HT1080 (cell line): ENCODE measurements at regions not wholly inside any gene's neighbourhood (a gene's known extent, or its start where the extent isn't known, plus 50 kb on each side); places are given as distances from the start of the nearest gene placed in this dataset.
"Not testable (repeated sequence)": the region's sequence is repeated elsewhere in the genome, so short reads cannot be mapped to it uniquely, and the experiment has no call there.

Source experiments
- DNase-seq: peaks from one replicate; pipeline ENCODE4 v3.0.0-alpha.2; 2015; ENCODE audit warnings: low read depth

DNA sequence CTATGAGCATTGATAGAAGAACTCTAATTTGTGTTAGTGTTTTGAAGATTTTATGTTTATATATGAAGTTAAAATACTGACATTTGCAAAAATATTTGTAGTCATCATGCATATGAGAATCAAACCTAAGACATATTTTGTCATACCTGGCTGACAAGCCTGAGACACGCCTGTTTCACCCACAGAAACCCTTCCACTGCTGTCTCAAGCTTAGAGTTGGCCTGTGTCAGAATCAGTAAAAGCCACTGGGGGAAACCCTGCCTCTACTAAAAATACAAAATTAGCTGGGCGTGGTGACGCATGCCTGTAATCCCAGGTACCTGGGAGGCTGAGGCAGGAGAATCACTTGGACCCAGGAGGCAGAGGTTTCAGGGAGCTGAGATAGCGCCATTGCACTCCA lies 218.0 kb upstream of the C1QTNF3 start:
- DNase-seq, result not testable (repeated sequence)

DNA sequence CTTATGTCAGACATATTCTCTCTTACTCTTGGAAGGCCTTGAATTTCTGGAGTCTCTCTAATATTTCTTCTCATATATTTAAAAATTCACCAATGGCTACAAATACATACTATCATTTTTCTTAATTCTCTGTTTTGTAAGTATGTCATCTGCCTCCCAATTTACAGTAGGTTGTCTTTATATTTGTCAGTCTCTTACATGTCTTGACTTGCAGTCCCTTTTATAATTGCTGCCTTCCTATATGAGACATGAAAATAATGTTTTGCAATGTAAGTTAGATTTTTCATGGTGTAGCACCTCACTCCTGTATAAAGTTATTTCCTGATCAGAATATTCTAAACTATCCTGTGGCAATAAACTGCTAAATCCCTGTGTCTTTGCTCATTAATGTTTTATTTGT lies 223.1 kb upstream of the C1QTNF3 start:
- not testable (repeated sequence) for DNase-seq

DNA sequence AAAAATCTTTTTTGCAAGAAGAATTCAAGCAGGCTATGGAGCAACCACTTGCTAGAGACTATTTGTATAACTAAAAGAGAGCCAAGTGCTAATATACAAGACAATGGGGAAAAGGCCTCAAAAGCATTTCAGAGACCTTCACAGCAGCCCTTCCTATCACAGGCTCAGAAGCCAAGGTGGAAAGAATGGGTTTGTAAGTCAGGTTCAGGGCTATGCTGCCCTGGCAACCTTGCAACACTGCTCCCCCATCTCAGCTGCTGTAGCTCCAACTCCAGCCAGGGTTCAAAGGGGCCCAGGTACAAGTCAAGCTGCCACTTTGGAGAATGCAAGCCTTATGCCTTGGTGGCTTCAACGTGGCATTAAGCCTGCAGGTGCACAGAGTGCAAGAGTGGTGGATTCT lies 253.7 kb upstream of the C1QTNF3 start:
- not testable (repeated sequence) for DNase-seq

DNA sequence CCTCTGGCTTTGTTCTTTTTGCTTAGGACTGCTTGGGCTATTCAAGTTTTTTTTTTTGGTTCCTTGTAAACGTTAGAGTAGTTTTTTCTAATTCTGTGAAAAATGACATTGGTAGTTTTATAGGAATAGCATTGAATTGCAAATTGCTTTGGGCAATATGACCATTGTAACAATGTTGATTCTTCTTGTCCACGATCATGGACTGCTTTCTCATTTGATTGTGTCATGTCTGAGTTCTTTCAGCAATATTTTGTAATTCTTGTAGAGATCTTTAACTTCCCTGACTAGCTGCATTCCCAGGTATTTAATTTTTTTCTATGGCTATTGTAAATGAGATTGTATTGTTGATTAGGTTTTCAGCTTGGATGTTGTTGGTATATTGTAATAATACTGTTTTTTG lies 286.2 kb upstream of the C1QTNF3 start:
- not testable (repeated sequence) for DNase-seq

DNA sequence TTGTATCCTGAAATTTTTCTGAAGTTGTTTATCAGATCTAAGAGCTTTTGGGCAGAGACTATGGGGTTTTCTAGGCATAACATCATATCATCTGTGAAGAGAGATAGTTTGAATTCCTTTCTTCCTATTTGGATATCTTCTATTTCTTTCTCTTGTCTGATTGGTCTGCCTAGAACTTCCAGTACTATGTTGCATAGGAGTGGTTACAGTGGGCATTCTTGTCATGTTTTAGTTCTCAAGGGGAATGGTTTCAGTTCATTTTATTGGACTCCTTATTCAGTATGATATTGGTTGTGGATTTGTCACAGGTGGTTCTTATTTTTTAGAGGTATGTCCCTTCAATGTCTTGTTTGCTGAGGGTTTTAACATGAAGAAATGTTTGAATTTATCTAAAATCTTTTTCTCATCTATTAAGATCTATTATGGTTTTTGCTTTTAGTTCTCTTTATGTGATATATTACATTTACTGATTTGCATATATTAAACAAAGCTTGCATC lies 286.6 kb upstream of the C1QTNF3 start:
- not testable (repeated sequence) for DNase-seq

DNA sequence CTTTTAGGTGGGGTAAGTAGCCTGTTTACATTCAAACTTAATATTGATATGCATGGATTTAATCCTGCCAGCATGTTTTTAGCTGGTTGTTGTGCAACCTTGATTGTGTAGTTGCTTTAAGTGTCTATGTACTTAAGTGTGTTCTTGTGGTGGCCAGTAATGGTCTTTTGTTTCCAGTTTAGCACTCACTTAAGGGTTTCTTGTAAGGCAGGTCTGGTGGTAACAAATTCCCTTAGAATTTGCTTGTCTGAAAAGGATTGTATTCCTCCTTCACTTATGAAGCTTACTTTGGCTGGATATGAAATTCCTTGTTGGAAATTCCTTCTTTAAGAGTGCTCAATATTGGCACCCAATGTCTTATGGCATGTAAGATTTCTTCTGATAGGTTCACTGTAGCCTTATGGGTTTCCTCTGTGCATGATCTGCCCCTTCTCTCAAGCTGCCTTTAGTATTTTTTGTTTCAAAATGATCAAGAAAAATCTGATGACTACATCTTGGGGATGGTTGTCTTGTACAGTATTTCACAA lies 289.0 kb upstream of the C1QTNF3 start:
- not testable (repeated sequence) for DNase-seq

DNA sequence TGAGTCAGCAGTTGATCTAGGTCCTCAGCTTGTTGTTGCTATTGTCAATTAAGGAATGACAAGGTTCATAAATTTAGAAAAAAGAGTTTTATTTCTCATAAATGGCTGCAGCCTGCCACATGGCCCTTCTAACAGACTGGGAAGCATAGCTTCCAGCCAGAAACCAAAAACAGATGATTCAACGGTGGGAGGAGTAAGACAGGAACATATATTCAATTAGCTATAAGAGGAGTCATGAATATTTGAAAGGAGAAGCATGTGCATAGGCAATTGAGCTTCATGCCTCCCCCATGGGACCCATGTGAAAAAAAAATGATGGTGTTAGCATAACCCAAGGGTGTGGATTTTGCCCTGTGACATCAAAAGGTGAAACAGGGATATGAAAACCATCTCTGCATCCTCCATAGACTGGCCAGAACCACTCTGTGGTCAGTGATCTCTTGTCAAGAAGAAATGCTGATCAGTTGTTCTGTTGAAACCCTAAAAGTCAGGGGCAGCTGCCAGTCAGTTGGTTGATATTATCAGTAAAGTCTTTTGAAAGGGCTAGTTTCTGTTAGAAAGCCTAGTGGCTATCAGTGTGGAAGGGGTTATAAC lies 296.5 kb upstream of the C1QTNF3 start:
- not testable (repeated sequence) for DNase-seq

DNA sequence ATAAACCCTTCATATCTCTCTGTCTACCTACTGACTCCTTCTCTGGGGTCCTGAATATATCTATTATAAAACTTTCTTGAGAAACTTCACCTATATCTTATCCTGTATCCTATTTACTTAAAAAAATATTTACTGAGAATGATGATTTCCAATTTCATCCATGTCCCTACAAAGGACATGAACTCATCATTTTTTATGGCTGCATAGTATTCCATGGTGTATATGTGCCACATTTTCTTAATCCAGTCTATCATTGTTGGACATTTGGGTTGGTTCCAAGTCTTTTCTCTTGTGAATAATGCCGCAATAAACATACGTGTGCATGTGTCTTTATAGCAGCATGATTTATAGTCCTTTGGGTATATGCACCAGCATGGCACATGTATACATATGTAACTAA lies 301.7 kb upstream of the RAI14 start:
- DNase-seq, result not testable (repeated sequence)

DNA sequence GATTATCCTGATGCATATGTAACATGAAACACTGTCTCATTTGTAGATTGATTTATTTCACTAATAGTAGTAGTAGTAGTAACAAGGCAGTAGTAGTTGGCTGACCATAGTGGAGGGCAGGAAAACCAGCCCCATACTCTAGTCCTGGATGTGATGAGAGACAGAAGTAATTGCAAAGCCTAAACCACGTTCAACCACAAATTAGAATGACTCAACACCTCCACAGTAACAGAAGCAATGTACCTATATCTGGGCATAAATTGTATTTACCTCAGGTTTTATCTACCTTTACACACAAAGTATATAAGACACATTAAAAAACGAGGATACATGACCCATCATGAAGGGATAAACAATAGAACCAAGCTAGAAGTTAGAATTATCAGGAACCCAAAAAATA lies 284.7 kb upstream of the RAI14 start:
- not testable (repeated sequence) for DNase-seq

DNA sequence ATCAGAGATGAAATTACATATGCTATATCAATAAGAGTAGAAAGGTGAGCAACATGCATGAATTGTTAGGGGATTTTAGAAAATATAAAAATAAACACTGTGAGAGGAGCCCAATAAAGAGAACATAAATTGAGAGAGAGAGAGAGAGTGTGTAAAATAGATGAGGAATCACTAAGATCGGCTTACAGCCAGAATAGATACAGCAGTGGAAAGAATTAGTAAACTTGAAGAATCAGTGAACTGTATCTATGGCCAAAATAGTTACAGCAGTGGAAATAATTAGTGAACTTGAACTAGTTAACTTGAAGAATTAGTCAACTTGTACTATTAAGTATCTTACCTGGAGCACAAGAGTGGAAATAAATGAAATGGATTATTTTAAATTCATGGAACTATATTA lies 284.3 kb upstream of the RAI14 start:
- DNase-seq, result not testable (repeated sequence)

DNA sequence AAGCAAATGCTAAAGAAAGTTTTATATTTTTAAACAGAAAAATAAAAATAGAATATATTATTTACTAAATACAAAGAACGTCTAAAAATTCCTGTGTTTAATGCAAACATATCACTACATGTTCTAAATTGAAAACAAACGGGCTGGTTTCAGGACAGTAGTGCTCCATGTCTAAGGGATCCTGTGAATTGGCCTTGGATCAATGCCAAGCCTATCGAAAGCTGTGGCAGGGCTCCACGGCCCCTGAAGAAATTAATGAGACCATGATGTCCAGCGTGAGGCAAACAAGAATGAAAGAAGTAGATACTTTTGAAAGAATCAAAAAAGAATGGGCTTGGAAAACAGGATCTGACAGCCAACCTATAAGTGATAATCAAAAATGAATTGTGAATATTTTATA lies 283.4 kb upstream of the RAI14 start:
- DNase-seq, result not testable (repeated sequence)

DNA sequence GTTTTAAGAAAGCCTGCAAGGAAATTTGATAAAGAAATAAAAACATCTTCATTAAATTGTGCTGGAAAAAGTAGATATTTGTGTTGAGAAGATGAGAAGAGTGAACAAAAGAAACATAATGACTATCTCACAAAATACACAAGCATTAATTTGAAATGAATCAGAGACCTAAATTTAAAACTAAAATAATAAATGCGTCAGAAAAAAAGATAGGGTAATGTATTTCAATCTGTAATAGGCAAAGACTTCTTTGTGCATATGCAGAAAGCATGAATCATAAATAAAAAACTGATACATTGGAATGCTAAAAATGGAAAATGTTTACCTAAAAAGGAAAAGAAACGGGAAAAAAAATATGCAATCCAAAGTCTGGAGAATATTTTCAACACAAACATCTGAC lies 278.5 kb upstream of the RAI14 start:
- DNase-seq, result not testable (repeated sequence)

DNA sequence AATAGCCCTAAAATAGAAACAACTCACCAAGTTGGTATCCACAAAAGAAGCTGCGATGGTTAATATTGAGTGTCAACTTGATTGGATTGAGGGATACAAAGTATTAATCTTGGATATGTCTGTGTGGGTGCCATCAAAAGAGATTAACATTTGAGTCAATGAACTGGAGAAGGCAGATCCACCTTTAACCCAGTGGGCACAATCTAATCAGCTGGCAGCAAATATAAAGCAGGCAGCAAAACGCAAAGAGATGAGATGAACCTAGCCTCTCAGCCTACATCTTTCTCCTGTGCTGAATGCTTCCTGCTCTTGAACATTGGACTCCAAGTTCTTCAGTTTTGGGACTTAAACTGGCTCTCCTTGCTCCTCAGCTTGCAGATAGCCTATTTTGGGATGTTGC lies 277.6 kb upstream of the RAI14 start:
- not testable (repeated sequence) for DNase-seq

DNA sequence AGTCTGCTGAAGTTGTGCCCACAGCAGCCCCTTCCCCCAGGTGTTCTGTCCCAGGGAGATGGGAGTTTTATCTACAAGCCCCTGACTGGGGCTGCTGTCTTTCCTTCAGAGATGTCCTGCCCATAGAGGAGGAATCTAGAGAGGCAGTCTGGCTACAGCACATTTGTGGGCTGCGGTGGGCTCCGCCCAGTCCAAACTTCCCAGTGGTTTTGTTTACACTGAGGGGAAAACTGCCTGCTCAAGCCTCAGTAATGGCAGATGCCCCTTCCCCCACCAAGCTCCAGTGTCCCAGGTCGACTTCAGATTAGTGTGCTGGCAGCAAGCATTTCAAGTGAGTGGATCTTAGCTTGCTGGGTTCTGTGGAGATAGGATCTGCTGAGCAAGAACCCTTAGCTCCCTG lies 267.4 kb upstream of the RAI14 start:
- not testable (repeated sequence) for DNase-seq

DNA sequence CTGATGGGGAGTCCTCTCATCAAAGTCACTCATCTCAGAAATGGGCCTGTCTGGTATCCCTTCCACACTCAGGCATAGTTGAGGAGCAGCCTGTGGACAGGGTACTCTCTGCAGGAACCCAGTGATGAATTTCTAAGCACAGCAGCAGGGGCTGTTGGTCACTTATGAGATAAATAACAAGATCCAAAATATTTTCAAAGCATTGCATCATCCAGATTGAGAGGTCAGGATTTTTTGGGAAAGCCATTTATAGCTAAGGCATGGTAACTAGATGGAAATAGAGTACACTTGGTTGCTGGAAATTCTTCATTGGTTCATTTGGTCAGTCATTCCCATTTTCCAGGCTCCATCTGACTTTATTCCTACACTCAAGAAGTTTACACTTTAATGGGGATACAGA lies 246.8 kb upstream of the RAI14 start:
- no peak for DNase-seq

DNA sequence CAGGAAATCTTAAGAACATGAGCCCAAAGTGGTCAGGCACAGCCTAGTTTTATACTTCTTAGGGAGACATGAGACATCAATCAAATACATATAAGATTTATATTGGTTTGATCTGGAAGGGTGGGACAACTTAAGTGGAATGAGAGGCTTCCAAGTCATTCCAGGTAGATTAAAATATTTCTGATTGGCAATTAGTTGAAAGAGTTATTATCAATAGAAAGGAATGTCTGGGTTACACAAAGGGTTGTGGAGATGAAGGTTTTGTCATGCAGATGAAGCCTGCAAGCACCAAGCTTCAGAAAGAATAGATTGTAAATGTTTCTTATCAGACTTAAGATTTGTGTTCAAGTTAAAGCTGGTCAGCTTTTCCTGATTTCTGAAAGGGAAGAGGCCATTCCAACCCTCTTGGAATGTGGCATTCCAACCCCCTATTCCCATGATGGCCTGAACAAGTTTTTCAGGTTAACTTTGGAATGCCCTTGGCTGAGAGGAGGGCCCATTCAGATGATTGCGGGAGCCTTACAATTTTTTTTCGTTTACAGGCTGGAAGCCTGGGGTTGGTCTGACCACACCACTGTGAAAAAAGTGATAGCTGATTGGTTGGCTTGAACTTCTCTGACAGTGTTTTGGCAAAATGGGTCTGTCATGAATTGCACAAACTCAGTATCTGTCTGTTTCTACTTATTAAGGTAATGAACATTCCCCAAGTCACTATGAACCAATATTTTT lies 245.6 kb upstream of the RAI14 start:
- DNase-seq, result no peak

DNA sequence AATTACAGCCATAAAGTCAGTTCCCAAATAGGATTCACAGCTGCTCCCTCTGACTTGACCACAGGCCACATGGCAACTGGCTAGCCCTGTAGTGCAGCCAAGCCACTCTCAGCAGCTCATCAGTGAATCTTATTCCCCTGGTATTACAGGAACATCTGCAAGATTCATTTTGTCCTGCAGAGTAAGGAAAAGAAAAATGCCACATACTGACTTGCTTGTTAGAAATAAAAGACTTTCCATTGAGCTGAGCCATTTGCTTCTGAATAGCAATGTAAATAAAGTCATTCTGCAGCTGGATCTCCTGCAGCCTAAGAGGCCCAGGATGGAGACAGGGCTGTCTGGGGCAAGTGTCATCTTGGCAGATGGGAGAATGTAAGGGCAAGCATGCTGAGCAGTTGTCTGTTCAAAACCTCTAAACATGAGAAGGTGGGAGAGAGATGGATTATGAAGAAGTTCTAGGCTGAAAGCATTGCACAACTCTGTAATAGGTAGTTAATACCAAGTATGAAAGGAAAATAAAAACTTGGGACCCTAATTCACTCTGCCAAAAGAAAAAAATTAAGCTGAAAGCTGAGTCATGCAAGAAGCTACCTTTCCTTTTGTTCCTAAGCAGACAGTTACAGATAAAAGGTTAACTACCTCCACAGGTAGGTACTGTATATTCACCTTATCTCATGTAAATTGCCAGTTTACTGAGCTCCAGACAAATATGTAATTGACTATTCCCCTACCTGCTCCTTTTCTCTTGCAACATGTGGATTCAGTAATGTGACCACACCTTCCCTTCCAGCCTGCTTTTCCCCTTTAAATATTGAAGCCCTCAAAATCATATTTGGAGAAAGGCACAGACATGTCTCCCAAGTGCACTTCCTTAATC lies 244.4 kb upstream of the RAI14 start:
- no peak for DNase-seq

DNA sequence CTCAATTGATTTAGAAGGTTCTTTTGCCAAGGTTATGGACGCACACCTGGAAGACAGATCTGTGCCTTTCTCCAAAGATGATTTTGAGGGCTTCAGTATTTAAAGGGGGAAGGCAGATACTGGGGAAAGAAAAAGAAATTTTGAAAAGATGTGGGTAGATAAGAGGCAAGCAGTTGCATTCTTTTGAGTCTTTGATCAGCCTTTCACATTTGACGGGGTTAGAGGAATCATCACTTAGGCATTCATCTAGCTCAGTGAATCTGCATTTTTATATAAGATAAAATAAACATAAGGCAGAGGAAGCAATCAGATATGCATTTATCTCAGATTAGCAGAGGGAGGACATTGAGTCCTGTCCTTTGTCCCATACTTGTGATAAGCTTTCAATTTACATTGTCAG lies 243.4 kb upstream of the RAI14 start:
- peak; percentile 18 for DNase-seq

DNA sequence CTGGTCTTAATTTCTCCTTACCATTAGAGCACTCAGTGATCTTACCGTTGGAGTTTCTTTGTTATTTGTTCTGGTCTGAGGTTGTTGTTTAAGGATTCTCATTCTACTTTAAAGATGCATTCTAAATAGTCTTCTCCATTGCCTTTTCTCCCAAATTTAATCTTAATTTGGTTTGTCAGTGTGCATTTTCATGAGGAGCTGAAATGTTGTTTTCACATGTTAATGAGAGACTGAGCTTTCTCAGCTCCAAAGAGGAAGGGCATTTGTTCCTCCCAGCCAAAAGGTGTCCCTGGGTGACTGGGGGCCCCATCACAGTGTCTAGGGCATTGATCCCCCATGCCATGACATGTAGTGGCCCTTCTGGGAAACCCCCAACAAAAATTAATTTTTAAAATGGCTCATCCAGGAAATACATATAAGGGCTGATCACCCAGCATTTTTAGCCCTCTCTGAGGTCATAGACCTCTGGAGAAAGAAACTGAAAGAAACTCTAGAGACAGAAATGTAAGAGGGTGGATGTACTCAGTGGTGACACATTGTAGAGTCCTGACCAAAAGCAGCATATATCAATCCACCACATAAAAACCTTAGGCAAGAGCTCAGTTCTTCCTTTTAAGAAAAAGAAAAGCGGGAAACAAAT lies 240.4 kb upstream of the RAI14 start:
- no peak for DNase-seq

DNA sequence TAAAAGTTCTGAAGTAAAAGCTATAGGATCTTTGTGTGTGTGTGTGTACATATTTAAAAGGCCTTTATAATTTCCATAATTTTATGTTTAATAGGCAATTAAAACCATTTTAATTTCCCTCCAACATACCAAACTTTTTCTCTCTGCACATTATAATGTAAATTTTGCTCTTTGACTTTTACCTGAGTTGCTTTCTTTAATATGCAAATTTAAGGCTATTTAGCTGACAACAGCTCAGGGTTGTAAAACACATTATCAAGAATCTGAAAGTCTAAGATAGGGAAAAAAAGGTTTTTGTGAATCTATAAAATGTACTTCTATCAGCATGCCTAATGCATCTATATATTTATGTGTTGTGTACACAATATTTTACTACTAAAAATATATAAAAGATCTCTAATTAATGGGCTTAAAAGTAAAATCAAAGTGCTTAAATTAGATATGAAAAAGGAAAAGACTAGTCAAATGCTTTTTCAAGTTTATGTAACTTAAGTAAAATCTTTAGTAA lies 239.6 kb upstream of the RAI14 start:
- DNase-seq, result no peak

DNA sequence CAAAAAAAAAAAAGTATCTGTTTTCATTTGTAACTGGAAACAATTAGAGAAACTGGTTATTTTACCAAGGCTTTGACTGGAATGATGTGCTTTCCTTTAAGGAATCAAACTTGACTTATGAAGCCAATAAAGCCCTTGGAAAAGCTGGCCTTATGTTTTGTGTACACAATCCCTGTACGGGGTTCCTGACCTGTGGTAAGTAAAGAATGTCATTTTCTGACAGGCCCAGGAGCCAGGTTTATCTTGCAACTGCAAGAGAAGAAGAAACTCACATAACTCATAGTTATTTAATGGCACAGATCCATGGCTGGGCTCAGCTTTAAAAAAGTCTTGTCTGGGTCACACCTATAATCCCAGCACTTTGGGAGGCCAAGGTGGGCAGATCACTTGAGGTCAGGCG lies 235.9 kb upstream of the RAI14 start:
- DNase-seq, result not testable (repeated sequence)
